ENCODE measurements at regions not wholly inside any gene's neighbourhood (a gene's known extent, or its start where the extent isn't known, plus 50 kb on each side); places are given as distances from the start of the nearest gene placed in this dataset.

DNA sequence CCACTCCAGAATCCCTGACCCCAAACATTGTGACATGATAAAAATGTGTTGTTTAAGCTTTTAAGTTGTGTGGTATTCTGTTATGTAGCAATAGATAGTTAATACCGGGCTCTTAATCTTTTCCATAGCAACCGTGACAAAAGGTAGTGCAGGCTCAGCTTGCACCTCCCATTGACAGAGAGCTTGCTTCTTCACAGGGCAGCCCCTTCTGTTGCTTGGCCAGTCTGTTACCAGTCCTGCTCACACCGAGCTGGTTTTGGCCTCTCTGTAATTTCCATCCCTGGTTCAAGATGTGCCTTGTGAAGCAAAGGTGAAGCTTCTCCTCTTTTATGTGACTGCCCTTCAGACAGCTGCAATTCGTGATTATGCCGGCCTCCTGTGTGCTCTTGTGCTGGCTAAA lies 86.9 kb downstream of the CRYGS start:
- TF ChIP-seq POLR2AphosphoS5 (IDR thresholded peaks at IDR 0.05; ENCODE audit: borderline replicate concordance, low read depth, low read length) (no peak), EZH2 (IDR thresholded peaks at IDR 0.05) (no peak), FOXP2 (optimal IDR thresholded peaks at IDR 0.05; ENCODE audit: control extremely low read depth, extremely low read length, insufficient read depth) (no peak)

Data from SK-N-MC (cell line).